ENCODE measurements at regions not wholly inside any gene's neighbourhood (a gene's known extent, or its start where the extent isn't known, plus 50 kb on each side); places are given as distances from the start of the nearest gene placed in this dataset.

DNA sequence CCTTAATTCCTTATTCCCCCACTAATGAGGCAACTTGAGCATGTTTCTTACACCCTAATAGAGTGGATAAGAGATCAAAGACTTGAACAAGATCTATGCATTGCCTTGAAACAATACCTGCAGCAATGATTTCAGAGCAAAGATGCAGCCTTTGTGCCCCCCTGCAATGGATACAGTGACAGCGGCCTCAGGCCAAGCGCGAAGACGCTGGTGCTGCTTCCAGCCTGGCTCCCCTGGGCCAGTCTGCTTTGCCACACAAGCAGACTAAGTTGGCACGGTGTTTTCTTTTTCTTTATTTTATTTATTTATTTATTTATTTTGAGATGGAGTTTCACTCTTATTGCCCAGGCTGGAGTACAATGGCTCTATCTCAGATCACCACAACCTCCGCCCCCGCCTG is 179.8 kb upstream of the S1PR3 start:
- no peak for TF ChIP-seq EP300 (IDR thresholded peaks at IDR 0.05)
- TF ChIP-seq POLR2AphosphoS5 (IDR thresholded peaks at IDR 0.05): no peak
- TF ChIP-seq, protein P1, sequence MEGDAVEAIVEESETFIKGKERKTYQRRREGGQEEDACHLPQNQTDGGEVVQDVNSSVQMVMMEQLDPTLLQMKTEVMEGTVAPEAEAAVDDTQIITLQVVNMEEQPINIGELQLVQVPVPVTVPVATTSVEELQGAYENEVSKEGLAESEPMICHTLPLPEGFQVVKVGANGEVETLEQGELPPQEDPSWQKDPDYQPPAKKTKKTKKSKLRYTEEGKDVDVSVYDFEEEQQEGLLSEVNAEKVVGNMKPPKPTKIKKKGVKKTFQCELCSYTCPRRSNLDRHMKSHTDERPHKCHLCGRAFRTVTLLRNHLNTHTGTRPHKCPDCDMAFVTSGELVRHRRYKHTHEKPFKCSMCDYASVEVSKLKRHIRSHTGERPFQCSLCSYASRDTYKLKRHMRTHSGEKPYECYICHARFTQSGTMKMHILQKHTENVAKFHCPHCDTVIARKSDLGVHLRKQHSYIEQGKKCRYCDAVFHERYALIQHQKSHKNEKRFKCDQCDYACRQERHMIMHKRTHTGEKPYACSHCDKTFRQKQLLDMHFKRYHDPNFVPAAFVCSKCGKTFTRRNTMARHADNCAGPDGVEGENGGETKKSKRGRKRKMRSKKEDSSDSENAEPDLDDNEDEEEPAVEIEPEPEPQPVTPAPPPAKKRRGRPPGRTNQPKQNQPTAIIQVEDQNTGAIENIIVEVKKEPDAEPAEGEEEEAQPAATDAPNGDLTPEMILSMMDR (IDR thresholded peaks at IDR 0.05): no peak
- TF ChIP-seq POLR2A (IDR thresholded peaks at IDR 0.05): no peak
- H3K4me1 ChIP-seq: peaks cover 14% of the 10 kb centered on the region
- H3K9me3 ChIP-seq: no peaks in the 10 kb centered on the region
- WGBS: 94% methylated on average over 7 of the region's 7 CpGs
- no peak overlapping the region for H3K4me3 ChIP-seq
- no peaks in the 10 kb centered on the region for H3K27me3 ChIP-seq
- no peaks in the 10 kb centered on the region for H3K36me3 ChIP-seq
- no peak overlapping the region for H3K27ac ChIP-seq
- DNase-seq (ENCODE audit: low spot score in 2 of 2): no peak

DNA sequence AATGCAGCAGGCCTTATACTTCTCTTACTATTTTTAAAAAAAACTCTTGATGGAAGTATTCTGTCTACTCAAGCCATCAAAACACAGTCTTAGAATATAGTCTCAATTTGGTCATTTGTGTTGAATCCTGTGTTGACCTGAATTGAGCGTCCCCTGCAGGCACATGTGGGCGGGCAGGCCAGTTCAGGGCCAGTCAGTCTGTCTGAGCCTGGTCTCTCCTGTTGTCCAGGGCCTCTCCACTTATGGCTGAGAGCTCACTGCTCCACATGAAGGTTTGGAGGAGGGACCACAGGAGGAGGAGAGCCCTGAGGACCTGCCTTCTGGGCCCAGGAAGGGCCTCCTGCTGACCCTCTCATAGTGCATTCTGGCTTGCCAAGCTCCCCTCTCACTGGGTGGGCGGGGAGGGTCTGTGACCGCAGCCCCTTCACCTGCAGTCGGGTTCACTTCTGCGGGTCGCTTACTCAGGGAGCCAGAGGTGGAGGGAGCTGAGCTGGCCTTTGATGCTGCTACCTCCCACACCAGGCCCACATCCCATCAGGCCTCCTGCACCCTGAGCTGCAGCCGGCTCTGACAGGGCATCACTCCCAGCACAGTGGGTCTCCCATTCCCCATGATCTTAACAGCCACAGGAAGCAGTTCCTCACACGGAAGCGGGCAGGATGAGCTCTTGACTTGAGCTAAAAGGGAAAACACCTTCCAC is 178.2 kb upstream of the S1PR3 start:
- no peaks in the 10 kb centered on the region for H3K27me3 ChIP-seq
- TF ChIP-seq POLR2A (IDR thresholded peaks at IDR 0.05) (no peak), EP300 (IDR thresholded peaks at IDR 0.05) (no peak)
- TF ChIP-seq, protein P1 (IDR thresholded peaks at IDR 0.05): no peak

DNA sequence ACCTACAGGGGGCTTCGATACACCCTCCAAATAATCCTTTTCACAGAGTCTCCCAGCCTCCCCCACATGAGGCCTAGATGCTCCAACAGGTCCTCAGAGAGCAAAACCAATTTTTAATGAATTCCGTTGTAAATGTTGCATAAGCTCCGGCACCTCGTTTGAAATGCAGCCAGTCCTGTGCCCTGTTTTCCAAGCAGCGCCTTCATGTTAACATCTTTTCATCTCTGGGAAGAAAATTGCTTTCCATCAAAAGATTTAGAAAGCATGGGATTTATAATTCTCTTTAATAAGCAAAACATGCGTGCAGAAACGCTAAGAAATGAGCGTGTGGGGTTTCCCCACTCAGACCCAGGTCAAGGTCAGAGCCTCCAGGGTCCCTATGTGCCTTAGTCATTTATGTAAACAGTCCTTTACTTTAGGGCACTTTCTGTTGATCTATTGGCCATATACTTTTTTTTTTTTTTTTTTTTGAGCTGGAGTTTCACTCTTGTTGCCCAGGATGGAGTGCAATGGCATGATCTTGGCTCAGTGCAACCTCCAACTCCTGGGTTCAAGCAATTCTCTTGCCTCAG is 177.5 kb upstream of the S1PR3 start:
- WGBS: 64% methylated on average over 8 of the region's 8 CpGs
- no peaks in the 10 kb centered on the region for H3K27me3 ChIP-seq
- H3K4me1 ChIP-seq: peaks cover 14% of the 10 kb centered on the region
- no peaks in the 10 kb centered on the region for H3K36me3 ChIP-seq
- no peak for DNase-seq (ENCODE audit: low spot score in 2 of 2)
- no peak overlapping the region for H3K27ac ChIP-seq
- TF ChIP-seq EP300 (IDR thresholded peaks at IDR 0.05): no peak
- TF ChIP-seq POLR2AphosphoS5 (IDR thresholded peaks at IDR 0.05): no peak
- TF ChIP-seq POLR2A (IDR thresholded peaks at IDR 0.05): no peak
- TF ChIP-seq, protein P1 (IDR thresholded peaks at IDR 0.05): no peak
- H3K4me3 ChIP-seq: no peak overlapping the region
- no peaks in the 10 kb centered on the region for H3K9me3 ChIP-seq

More for the DNA sequence above, 178.2 kb upstream of the S1PR3 start:
- Histone ChIP-seq H3K36me3 (no peaks in the 10 kb centered on the region), H3K9me3 (no peaks in the 10 kb centered on the region), H3K27ac (no peak overlapping the region), H3K4me1 (peaks cover 14% of the 10 kb centered on the region), H3K4me3 (no peak overlapping the region)
- 86% methylated on average over 3 of the region's 10 CpGs for WGBS
- DNase-seq (ENCODE audit: low spot score in 2 of 2): no peak

DNA sequence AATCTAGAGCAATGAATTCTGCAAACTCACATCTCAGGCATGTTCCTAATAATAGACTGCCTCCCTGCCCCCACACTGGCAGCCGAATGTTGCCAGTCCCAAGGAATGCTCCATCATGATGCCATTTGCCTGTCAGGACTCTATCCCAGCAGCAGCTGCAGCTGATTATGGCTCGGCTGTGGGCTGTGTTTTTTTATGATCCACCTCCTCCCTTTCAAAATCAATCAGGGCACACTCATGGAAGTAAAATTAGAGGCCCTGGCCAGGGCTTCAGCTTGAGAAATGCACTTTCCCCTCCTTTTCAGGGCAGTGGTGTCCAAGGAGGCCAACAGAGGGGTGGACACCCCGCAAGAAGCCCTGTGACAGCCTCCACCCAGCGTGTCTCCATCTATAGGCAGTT is 176.7 kb upstream of the S1PR3 start:
- WGBS: 31% methylated on average over 4 of the region's 4 CpGs
- Histone ChIP-seq H3K4me1 (peaks cover 14% of the 10 kb centered on the region), H3K4me3 (no peak overlapping the region), H3K9me3 (no peaks in the 10 kb centered on the region), H3K27ac (no peak overlapping the region), H3K36me3 (no peaks in the 10 kb centered on the region), H3K27me3 (no peaks in the 10 kb centered on the region)
- no peak for DNase-seq (ENCODE audit: low spot score in 2 of 2)
- TF ChIP-seq EP300 (IDR thresholded peaks at IDR 0.05): no peak
- TF ChIP-seq POLR2A (IDR thresholded peaks at IDR 0.05): no peak
- TF ChIP-seq, protein P1 (IDR thresholded peaks at IDR 0.05): no peak
- TF ChIP-seq POLR2AphosphoS5 (IDR thresholded peaks at IDR 0.05): no peak

- TF ChIP-seq EP300 (IDR thresholded peaks at IDR 0.05) (no peak), POLR2AphosphoS5 (IDR thresholded peaks at IDR 0.05) (no peak), POLR2A (IDR thresholded peaks at IDR 0.05) (no peak)
- TF ChIP-seq, protein P1 (IDR thresholded peaks at IDR 0.05): no peak
- H3K27me3 ChIP-seq: no peaks in the 10 kb centered on the region
- 87% methylated on average over 9 of the region's 9 CpGs for WGBS
- H3K27ac ChIP-seq: no peak overlapping the region
- no peak overlapping the region for H3K4me3 ChIP-seq
- H3K36me3 ChIP-seq: no peaks in the 10 kb centered on the region
- H3K9me3 ChIP-seq: no peaks in the 10 kb centered on the region
- DNase-seq (ENCODE audit: low spot score in 2 of 2): no peak
- peaks cover 14% of the 10 kb centered on the region for H3K4me1 ChIP-seq
Observed at GRCh38 chr9:88816141-88816540, 175.1 kb upstream of the S1PR3 start.

All from suprapubic skin (tissue), 4 donors.